ENCODE measurements at regions not wholly inside any gene's neighbourhood (a gene's known extent, or its start where the extent isn't known, plus 50 kb on each side); places are given as distances from the start of the nearest gene placed in this dataset.

GRCh38 chr4:13215560-13215959 lies 268.6 kb downstream of the RAB28 start (continued):
- TF ChIP-seq ZNF263 (CRISPR knock-in tag; IDR thresholded peaks at IDR 0.05; ENCODE audit: low read depth) (no peak), EMX1 (CRISPR knock-in tag; IDR thresholded peaks at IDR 0.05) (no peak), FOXK1 (CRISPR knock-in tag; IDR thresholded peaks at IDR 0.05) (no peak), GTF2I (CRISPR knock-in tag; conservative IDR thresholded peaks at IDR 0.05) (no peak)

GRCh38 chr4:13212936-13213335 lies 271.2 kb downstream of the RAB28 start:
- CTCF ChIA-PET: no interaction called here
- Mint-ChIP-seq H3K4me3 (no peak overlapping the region), H3K27ac (no peak overlapping the region), H3K4me1 (no peaks in the 10 kb centered on the region), H3K27me3 (ENCODE audit: low read depth) (no peaks in the 10 kb centered on the region; the same call in 1 of the 2 replicates), H3K9me3 (peaks cover 13% of the 10 kb centered on the region), H3K36me3 (peaks cover 5% of the 10 kb centered on the region)
- TF ChIP-seq TEAD4 (CRISPR knock-in tag; IDR thresholded peaks at IDR 0.05) (no peak), USF1 (CRISPR knock-in tag; IDR thresholded peaks at IDR 0.05) (no peak), ZNF219 (CRISPR knock-in tag; IDR thresholded peaks at IDR 0.05; ENCODE audit: borderline replicate concordance) (no peak)
- no peak for DNase-seq (ENCODE audit: low spot score)
- ATAC-seq: no peak
- POLR2A ChIA-PET: no interaction called here

GRCh38 chr4:13209600-13209999 lies 274.5 kb downstream of the RAB28 start:
- no peak for ATAC-seq
- H3K9me3 Mint-ChIP-seq: no peaks in the 10 kb centered on the region
- ChIA-PET CTCF (no interaction called here), POLR2A (interaction anchor here (0.8 kb wide), 1 partner anchor 82 kb away, joined by 3 read pairs; no protein-coding TSS in a partner anchor)
- H3K27me3 Mint-ChIP-seq (ENCODE audit: low read depth): no peaks in the 10 kb centered on the region
- no peak for DNase-seq (ENCODE audit: low spot score)
- no peaks in the 10 kb centered on the region for H3K4me1 Mint-ChIP-seq
- H3K27ac Mint-ChIP-seq: no peak overlapping the region
- H3K4me3 Mint-ChIP-seq: no peak overlapping the region
- H3K36me3 Mint-ChIP-seq: no peaks in the 10 kb centered on the region
- no peak for TF ChIP-seq ZNF671 (CRISPR knock-in tag; IDR thresholded peaks at IDR 0.05)
- TF ChIP-seq GTF2I (CRISPR knock-in tag; conservative IDR thresholded peaks at IDR 0.05): no peak
- no peak for TF ChIP-seq SOX15 (CRISPR knock-in tag; IDR thresholded peaks at IDR 0.05)
- no peak for TF ChIP-seq JAZF1 (CRISPR knock-in tag; IDR thresholded peaks at IDR 0.05)
- no peak for TF ChIP-seq FOXP1 (CRISPR knock-in tag; IDR thresholded peaks at IDR 0.05; ENCODE audit: borderline replicate concordance)
- no peak for TF ChIP-seq PRRX2 (CRISPR knock-in tag; IDR thresholded peaks at IDR 0.05)
- no peak for TF ChIP-seq FOXP4 (CRISPR knock-in tag; IDR thresholded peaks at IDR 0.05)
- no peak for TF ChIP-seq MXD4 (CRISPR knock-in tag; IDR thresholded peaks at IDR 0.05; ENCODE audit: borderline replicate concordance)
- TF ChIP-seq E2F1 (CRISPR knock-in tag; IDR thresholded peaks at IDR 0.05): no peak
- TF ChIP-seq SMAD3 (CRISPR knock-in tag; IDR thresholded peaks at IDR 0.05; ENCODE audit: borderline replicate concordance): no peak
- TF ChIP-seq ELF4 (CRISPR knock-in tag; IDR thresholded peaks at IDR 0.05; ENCODE audit: low read depth): no peak
- TF ChIP-seq ZSCAN18 (CRISPR knock-in tag; IDR thresholded peaks at IDR 0.05): no peak
- no peak for TF ChIP-seq STAT6 (CRISPR knock-in tag; conservative IDR thresholded peaks at IDR 0.05; ENCODE audit: low read depth)
- TF ChIP-seq NFATC4 (CRISPR knock-in tag; IDR thresholded peaks at IDR 0.05): no peak
- TF ChIP-seq GABPB1 (CRISPR knock-in tag; IDR thresholded peaks at IDR 0.05): no peak
- no peak for TF ChIP-seq IRF1 (CRISPR knock-in tag; IDR thresholded peaks at IDR 0.05)
- no peak for TF ChIP-seq ATF6 (CRISPR knock-in tag; IDR thresholded peaks at IDR 0.05)
